Astrocyte (in vitro differentiated cells and primary cell): ENCODE measurements at regions not wholly inside any gene's neighbourhood (a gene's known extent, or its start where the extent isn't known, plus 50 kb on each side); places are given as distances from the start of the nearest gene placed in this dataset.

Experiments
- CTCF ChIP-seq: IDR thresholded peaks from 2 replicates; pipeline ENCODE4 v1.5.1; 2011; ENCODE audit warnings: low read depth, mild to moderate bottlenecking, inconsistent platforms, low read length, moderate library complexity; ENCODE audit not compliant: insufficient read depth
- EZH2 ChIP-seq: IDR thresholded peaks from 2 replicates; pipeline ENCODE4 v1.6.1; 2012; ENCODE audit warnings: mild to moderate bottlenecking, low read length, inconsistent platforms; ENCODE audit not compliant: insufficient read depth

- TF ChIP-seq CTCF (no peak), EZH2 (no peak)
Observed at GRCh38 chr10:78389419-78389818, 355.8 kb downstream of the RPS24 start.
